DOHH2 (cell line): ENCODE measurements at regions not wholly inside any gene's neighbourhood (a gene's known extent, or its start where the extent isn't known, plus 50 kb on each side); places are given as distances from the start of the nearest gene placed in this dataset.

ENCODE experiments used
- H3F3A ChIP-seq: fragments of 200-600 bp; sonication (generic), shearing (Covaris generic); 2 replicates; pipeline ENCODE4 v1.6.0; 2016; ENCODE audit warnings: antibody characterized with exemption, mild to moderate bottlenecking; ENCODE audit not compliant: control insufficient read depth, insufficient read depth
- H3K27ac ChIP-seq: fragments of 200-600 bp; sonication (generic); 2 replicates; pipeline ENCODE4 v1.5.1; 2014; ENCODE audit warnings: low read depth, mild to moderate bottlenecking, low read length, moderate library complexity
- H3K27me3 ChIP-seq: fragments of 200-600 bp; sonication (generic); 2 replicates; pipeline ENCODE4 v1.6.1; 2014; ENCODE audit warnings: mild to moderate bottlenecking, low read length, mixed read lengths; ENCODE audit not compliant: control insufficient read depth
- H3K36me3 ChIP-seq: fragments of 200-600 bp; sonication (generic); 2 replicates; pipeline ENCODE4 v1.6.1; 2014; ENCODE audit warnings: mild to moderate bottlenecking, low read length, moderate library complexity, mixed read lengths; ENCODE audit not compliant: control insufficient read depth
- H3K4me1 ChIP-seq: fragments of 200-600 bp; sonication (generic); 2 replicates; pipeline ENCODE4 v1.6.1; 2014; ENCODE audit warnings: mild to moderate bottlenecking, low read length, mixed read lengths; ENCODE audit not compliant: control insufficient read depth
- H3K4me2 ChIP-seq: fragments of 200-600 bp; sonication (generic); 2 replicates; pipeline ENCODE4 v1.6.0; 2014; ENCODE audit warnings: mild to moderate bottlenecking, low read length, moderate library complexity
- H3K4me3 ChIP-seq: fragments of 200-600 bp; sonication (generic); 2 replicates; pipeline ENCODE4 v1.5.1; 2014; ENCODE audit warnings: mild to moderate bottlenecking, low read length, mixed read lengths
- H3K79me2 ChIP-seq: fragments of 200-600 bp; sonication (generic); 2 replicates; pipeline ENCODE4 v1.6.1; 2014; ENCODE audit warnings: mild to moderate bottlenecking, low read length, mixed read lengths; ENCODE audit not compliant: control insufficient read depth
- H3K9me2 ChIP-seq: fragments of 200-600 bp; sonication (generic); replicated peaks from 2 replicates; pipeline ENCODE4 v1.6.1; 2014; ENCODE audit warnings: mild to moderate bottlenecking, low read length, mixed read lengths; ENCODE audit not compliant: control insufficient read depth
- H3K9me3 ChIP-seq: fragments of 200-600 bp; sonication (generic); 2 replicates; pipeline ENCODE4 v1.6.1; 2014; ENCODE audit warnings: antibody characterized with exemption, low read length, mixed read lengths; ENCODE audit not compliant: control insufficient read depth, insufficient read depth
- H4K20me1 ChIP-seq: fragments of 200-600 bp; sonication (generic); 2 replicates; pipeline ENCODE4 v1.6.0; 2014; ENCODE audit warnings: low read depth, mild to moderate bottlenecking, antibody characterized with exemption, low read length, moderate library complexity; ENCODE audit not compliant: control insufficient read depth, insufficient read depth
- EZH2phosphoT487 ChIP-seq: fragments of 200-600 bp; sonication (generic); IDR thresholded peaks from 2 replicates; pipeline ENCODE4 v1.6.1; 2017; ENCODE audit warnings: borderline replicate concordance, mild to moderate bottlenecking, antibody characterized with exemption, low read length, moderate library complexity, mixed read lengths
- TF ChIP-seq, protein P1 (sequence below): fragments of 200-600 bp; sonication (generic); IDR thresholded peaks from one replicate; pipeline ENCODE4 v1.5.1; 2014; ENCODE audit warnings: antibody characterized with exemption, mild to moderate bottlenecking, low read depth, low read length; ENCODE audit not compliant: poor library complexity, severe bottlenecking

DNA sequence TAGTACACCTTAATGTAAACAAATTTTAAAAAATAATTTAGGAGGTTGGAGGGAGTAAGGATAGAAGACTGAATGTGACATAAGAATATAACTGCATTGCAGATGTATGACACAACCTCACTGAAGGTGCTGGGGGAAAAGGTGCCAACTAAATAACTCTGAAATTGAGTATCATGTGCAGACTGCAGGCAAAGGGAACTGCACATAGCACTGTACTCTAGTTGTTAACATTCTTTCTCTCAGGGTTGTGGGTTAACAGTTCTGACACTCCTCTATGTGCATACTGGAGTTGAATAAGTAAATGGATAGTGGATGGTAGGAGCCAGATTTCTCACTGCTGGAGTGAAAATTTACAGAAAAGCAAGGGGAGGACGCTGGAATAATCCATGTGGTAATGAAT, 451.9 kb upstream of the CDH4 start:
- TF ChIP-seq, protein P1, sequence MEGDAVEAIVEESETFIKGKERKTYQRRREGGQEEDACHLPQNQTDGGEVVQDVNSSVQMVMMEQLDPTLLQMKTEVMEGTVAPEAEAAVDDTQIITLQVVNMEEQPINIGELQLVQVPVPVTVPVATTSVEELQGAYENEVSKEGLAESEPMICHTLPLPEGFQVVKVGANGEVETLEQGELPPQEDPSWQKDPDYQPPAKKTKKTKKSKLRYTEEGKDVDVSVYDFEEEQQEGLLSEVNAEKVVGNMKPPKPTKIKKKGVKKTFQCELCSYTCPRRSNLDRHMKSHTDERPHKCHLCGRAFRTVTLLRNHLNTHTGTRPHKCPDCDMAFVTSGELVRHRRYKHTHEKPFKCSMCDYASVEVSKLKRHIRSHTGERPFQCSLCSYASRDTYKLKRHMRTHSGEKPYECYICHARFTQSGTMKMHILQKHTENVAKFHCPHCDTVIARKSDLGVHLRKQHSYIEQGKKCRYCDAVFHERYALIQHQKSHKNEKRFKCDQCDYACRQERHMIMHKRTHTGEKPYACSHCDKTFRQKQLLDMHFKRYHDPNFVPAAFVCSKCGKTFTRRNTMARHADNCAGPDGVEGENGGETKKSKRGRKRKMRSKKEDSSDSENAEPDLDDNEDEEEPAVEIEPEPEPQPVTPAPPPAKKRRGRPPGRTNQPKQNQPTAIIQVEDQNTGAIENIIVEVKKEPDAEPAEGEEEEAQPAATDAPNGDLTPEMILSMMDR: no peak
- TF ChIP-seq EZH2phosphoT487: no peak
- H3K27me3 ChIP-seq: no peaks in the 10 kb centered on the region
- H4K20me1 ChIP-seq: no peaks in the 10 kb centered on the region
- no peak overlapping the region for H3K4me3 ChIP-seq
- H3K27ac ChIP-seq: no peak overlapping the region
- H3K9me3 ChIP-seq: no peaks in the 10 kb centered on the region
- H3K79me2 ChIP-seq: no peaks in the 10 kb centered on the region
- no peaks in the 10 kb centered on the region for H3K4me1 ChIP-seq
- H3F3A ChIP-seq: no peaks in the 10 kb centered on the region
- no peaks in the 10 kb centered on the region for H3K9me2 ChIP-seq
- no peaks in the 10 kb centered on the region for H3K36me3 ChIP-seq
- H3K4me2 ChIP-seq: no peak overlapping the region

DNA sequence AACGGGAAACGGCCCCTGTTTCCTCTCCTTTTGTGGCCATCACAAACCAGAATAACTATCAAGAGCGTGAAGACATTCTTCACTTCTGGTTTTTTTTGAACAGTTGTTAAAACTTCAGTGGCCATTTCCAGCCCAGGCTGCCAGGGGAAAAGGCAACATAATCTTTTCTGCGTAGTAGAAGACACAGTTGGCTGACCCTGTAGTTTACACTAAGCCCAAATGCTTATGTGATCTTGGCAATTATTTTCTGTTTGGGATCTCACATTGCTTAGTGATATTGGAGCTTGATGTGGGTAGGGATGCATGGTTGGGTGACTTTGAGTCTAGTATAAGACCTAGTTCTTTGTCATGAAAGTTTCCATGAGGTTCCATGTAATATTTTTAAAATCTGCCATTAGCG, 449.4 kb upstream of the CDH4 start:
- H3F3A ChIP-seq: no peaks in the 10 kb centered on the region
- H3K27ac ChIP-seq: no peak overlapping the region
- no peak overlapping the region for H3K4me2 ChIP-seq
- H4K20me1 ChIP-seq: no peaks in the 10 kb centered on the region
- no peaks in the 10 kb centered on the region for H3K4me1 ChIP-seq
- no peaks in the 10 kb centered on the region for H3K36me3 ChIP-seq
- no peaks in the 10 kb centered on the region for H3K27me3 ChIP-seq
- no peak overlapping the region for H3K4me3 ChIP-seq
- no peaks in the 10 kb centered on the region for H3K9me3 ChIP-seq
- no peaks in the 10 kb centered on the region for H3K9me2 ChIP-seq
- TF ChIP-seq, protein P1: no peak
- no peak for TF ChIP-seq EZH2phosphoT487
- no peaks in the 10 kb centered on the region for H3K79me2 ChIP-seq

DNA sequence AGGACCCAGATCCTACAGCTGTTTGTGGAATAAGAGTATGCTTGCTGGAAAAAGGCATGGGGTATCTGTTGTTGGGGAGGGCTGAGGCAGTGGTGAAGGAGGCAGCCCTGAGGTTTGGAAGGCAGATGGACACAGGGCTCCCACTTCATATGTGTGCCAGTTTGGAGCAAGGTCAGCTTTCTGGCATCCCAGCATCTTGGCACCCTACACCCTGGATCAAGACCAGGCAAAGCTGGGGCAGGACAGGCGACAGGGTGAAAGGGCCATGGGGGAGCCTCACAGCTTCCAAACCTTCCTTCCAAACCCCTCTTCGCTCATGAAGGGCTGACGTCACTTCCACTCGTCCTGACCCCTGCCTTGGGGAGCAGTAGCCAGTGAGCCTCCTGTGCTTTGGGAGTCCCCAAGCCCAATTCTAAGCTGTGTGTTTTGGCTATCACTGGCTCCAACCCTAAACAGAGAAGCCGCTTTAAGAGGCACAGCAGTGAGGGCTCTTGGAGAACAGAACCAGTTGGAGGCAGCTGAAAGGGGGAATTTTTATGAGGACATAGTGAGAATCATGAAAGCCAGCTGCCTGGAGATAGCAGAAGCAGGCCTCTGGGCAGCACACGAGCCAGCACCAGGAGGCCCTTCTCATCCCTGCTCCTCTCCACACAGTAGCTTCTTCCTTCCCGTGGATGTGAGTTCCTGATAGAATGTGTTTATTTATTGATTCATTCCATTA, 448.6 kb upstream of the CDH4 start:
- Histone ChIP-seq H3K27me3 (no peaks in the 10 kb centered on the region), H3K4me2 (no peak overlapping the region), H3K9me2 (no peaks in the 10 kb centered on the region), H3K27ac (no peak overlapping the region), H3K79me2 (no peaks in the 10 kb centered on the region), H4K20me1 (no peaks in the 10 kb centered on the region), H3K9me3 (no peaks in the 10 kb centered on the region), H3F3A (no peaks in the 10 kb centered on the region), H3K36me3 (no peaks in the 10 kb centered on the region), H3K4me3 (no peak overlapping the region), H3K4me1 (no peaks in the 10 kb centered on the region)
- TF ChIP-seq, protein P1: no peak
- no peak for TF ChIP-seq EZH2phosphoT487
